Endothelial cell of umbilical vein (primary cell): ENCODE measurements at regions not wholly inside any gene's neighbourhood (a gene's known extent, or its start where the extent isn't known, plus 50 kb on each side); places are given as distances from the start of the nearest gene placed in this dataset.

Experiments
- BruUV-seq: library from RNA; stranded (reverse); fragments of 400-500 nt; replicated peaks from 2 replicates; lab custom pipeline; 2021; lab: Mats Ljungman, UMichigan
- CTCF ChIA-PET: fragments of 300-600, 350-600 bp; sonication (Branson Sonifier 250); formaldehyde crosslinking; loops from one replicate; lab custom pipeline; 2021; ENCODE audit warnings: antibody characterized with exemption, inconsistent platforms; lab: Charles Lee
- POLR2A ChIA-PET: fragments of 300-600, 350-600 bp; sonication (Branson Sonifier 250); formaldehyde crosslinking; loops from one replicate; lab custom pipeline; 2021; ENCODE audit warnings: antibody characterized with exemption, inconsistent platforms; lab: Charles Lee
- DNase-seq: peaks from one replicate; pipeline ENCODE4 v3.0.0-alpha.2; 2011; ENCODE audit warnings: low read depth, low spot score
- FAIRE-seq: peaks from 2 replicates; lab custom pipeline; 2011; peaks lifted over from hg19 to GRCh38; lab: Jason Lieb, UNC
- H2AFZ ChIP-seq: 2 replicates; pipeline ENCODE4 v1.6.0; 2012; ENCODE audit warnings: low read depth, low read length, control low read depth, inconsistent platforms
- H3K27ac ChIP-seq: 2 replicates; pipeline ENCODE4 v1.5.1; 2011; ENCODE audit warnings: low read depth, mild to moderate bottlenecking, control low read depth, low read length, moderate library complexity; ENCODE audit not compliant: insufficient read depth
- H3K27me3 ChIP-seq, 2 experiments: 2 replicates each; pipeline versions ENCODE4 v1.6.0 to v1.6.1; 2011; ENCODE audit warnings: low read length in 2 of 2, mixed read lengths in 1 of 2; ENCODE audit not compliant: control insufficient read depth in 2 of 2, insufficient read depth in 2 of 2
- H3K36me3 ChIP-seq, 2 experiments: 2 replicates in 1 of 2; 3 replicates in 1 of 2; pipeline ENCODE4 v1.5.1; 2011; ENCODE audit warnings: low read length in 2 of 2, mild to moderate bottlenecking in 1 of 2, moderate library complexity in 1 of 2; ENCODE audit not compliant: control insufficient read depth in 2 of 2, insufficient read depth in 2 of 2; ENCODE audit errors: extremely low read depth in 1 of 2
- H3K4me1 ChIP-seq: 3 replicates; pipeline ENCODE4 v1.5.1; 2011; ENCODE audit warnings: mild to moderate bottlenecking, low read length; ENCODE audit not compliant: control insufficient read depth, insufficient read depth; ENCODE audit errors: extremely low read depth
- H3K4me2 ChIP-seq: 2 replicates; pipeline ENCODE4 v1.6.1; 2011; ENCODE audit warnings: low read length, control low read depth, mixed read lengths; ENCODE audit not compliant: insufficient read depth
- H3K4me3 ChIP-seq, 3 experiments: fragments of 200-600 bp in 1 of 3; sonication (generic), shearing (Covaris generic) in 1 of 3; replicated peaks in 1 of 3; 2 replicates each; pipeline ENCODE4 v1.5.1; 2011 to 2016; ENCODE audit warnings: control low read depth in 3 of 3, low read length in 3 of 3, mild to moderate bottlenecking in 2 of 3, inconsistent platforms in 1 of 3, low read depth in 1 of 3, moderate library complexity in 1 of 3; ENCODE audit not compliant: insufficient read depth in 1 of 3
- H3K79me2 ChIP-seq: 2 replicates; pipeline ENCODE4 v1.6.0; 2012; ENCODE audit warnings: low read length, inconsistent platforms; ENCODE audit not compliant: control insufficient read depth, insufficient read depth
- H3K9ac ChIP-seq: replicated peaks from 2 replicates; pipeline ENCODE3; 2011; ENCODE audit warnings: low read length, control low read depth; ENCODE audit not compliant: insufficient read depth; ENCODE audit errors: extremely low read depth
- H3K9me1 ChIP-seq: replicated peaks from 3 replicates; pipeline ENCODE4 v1.6.0; 2011; ENCODE audit warnings: mild to moderate bottlenecking, low read length; ENCODE audit not compliant: control insufficient read depth, insufficient read depth; ENCODE audit errors: extremely low read depth
- H3K9me3 ChIP-seq: replicated peaks from 2 replicates; pipeline ENCODE4 v1.5.1; 2012; ENCODE audit warnings: low read length, inconsistent platforms; ENCODE audit not compliant: control insufficient read depth, insufficient read depth
- H4K20me1 ChIP-seq: replicated peaks from 2 replicates; pipeline ENCODE3; 2011; ENCODE audit warnings: mild to moderate bottlenecking, low read length; ENCODE audit not compliant: control insufficient read depth, insufficient read depth; ENCODE audit errors: extremely low read depth
- CTCF ChIP-seq, 2 donors: IDR thresholded peaks; 1 replicate in 1 of 2; 2 replicates in 1 of 2; pipeline ENCODE4 v1.5.1; 2011; ENCODE audit warnings: low read length in 2 of 2, mild to moderate bottlenecking in 2 of 2, moderate library complexity in 2 of 2, control low read depth in 1 of 2, inconsistent platforms in 1 of 2, low read depth in 1 of 2; ENCODE audit not compliant: insufficient read depth in 1 of 2; ENCODE audit errors: extremely low read depth in 1 of 2
- EZH2 ChIP-seq: IDR thresholded peaks from 2 replicates; pipeline ENCODE4 v1.6.1; 2012; ENCODE audit warnings: borderline replicate concordance, low read depth, mild to moderate bottlenecking, moderate library complexity, low read length, inconsistent platforms; ENCODE audit not compliant: severe bottlenecking
- FOS ChIP-seq: IDR thresholded peaks from 2 replicates; pipeline ENCODE4 v1.6.1; 2011; ENCODE audit warnings: mild to moderate bottlenecking, low read length, moderate library complexity, borderline replicate concordance; ENCODE audit not compliant: insufficient read depth
- GATA2 ChIP-seq: IDR thresholded peaks from 2 replicates; pipeline ENCODE4 v1.7.0; 2011; ENCODE audit warnings: low read depth, mild to moderate bottlenecking, moderate library complexity, mixed read lengths, low read length; ENCODE audit not compliant: insufficient read length, insufficient read depth
- JUN ChIP-seq: IDR thresholded peaks from 2 replicates; pipeline ENCODE4 v1.6.1; 2011; ENCODE audit warnings: borderline replicate concordance, low read depth; ENCODE audit not compliant: insufficient read length, insufficient read depth
- MAX ChIP-seq: IDR thresholded peaks from 2 replicates; pipeline ENCODE4 v1.6.1; 2011; ENCODE audit not compliant: insufficient read depth, insufficient read length
- MYC ChIP-seq: IDR thresholded peaks from one replicate; pipeline ENCODE4 v1.6.1; 2011; ENCODE audit warnings: mild to moderate bottlenecking, low read depth, low read length
- POLR2A ChIP-seq: IDR thresholded peaks from 2 replicates; pipeline ENCODE4 v1.6.1; 2012; ENCODE audit warnings: low read depth, mild to moderate bottlenecking, control low read depth, low read length
- POLR2AphosphoS5 ChIP-seq: IDR thresholded peaks from 2 replicates; pipeline ENCODE4 v1.6.1; 2012; ENCODE audit warnings: low read depth, mild to moderate bottlenecking, control low read depth, low read length, moderate library complexity; ENCODE audit not compliant: insufficient read depth
- dilution Hi-C: fragments of 300-500 bp; cut with MboI; formaldehyde crosslinking; loops from one replicate; pipeline ENCODE4 v1.15.0; 2019; ENCODE audit warnings: low sequenced_read_pairs; ENCODE audit not compliant: extremely low pct_ligation_motif_present
- intact Hi-C: fragments of 100-400 bp; cut with micrococcal nuclease; formaldehyde crosslinking; loops from one replicate; pipeline ENCODE4 v1.10.0; 2022

- Histone ChIP-seq H3K4me2 (no peak overlapping the region), H3K9ac (no peak overlapping the region), H3K9me3 (no peaks in the 10 kb centered on the region), H3K4me1 (no peaks in the 10 kb centered on the region), H3K9me1 (no peaks in the 10 kb centered on the region), H3K27ac (no peak overlapping the region), H3K36me3 (no peaks in the 10 kb centered on the region), H3K4me3 (no peak overlapping the region), H3K27me3 (peaks cover 32 to 49% of the 10 kb centered on the region in 2 experiments), H3K79me2 (no peaks in the 10 kb centered on the region), H2AFZ (no peak overlapping the region), H4K20me1 (no peaks in the 10 kb centered on the region)
- ChIA-PET CTCF (no interaction called here), POLR2A (no interaction called here)
- DNase-seq (no peak), FAIRE-seq (no peak)
- intact Hi-C loops (no loop called here), dilution Hi-C loops (no loop called here)
- BruUV-seq, result no TSS peak
- TF ChIP-seq JUN, result no peak
- no peak for TF ChIP-seq CTCF (IDR thresholded peaks at IDR 0.05; ENCODE audit: extremely low read depth in 1 of 2, insufficient read depth in 1 of 2, low read depth in 1 of 2, low read length in 2 of 2)
- TF ChIP-seq POLR2AphosphoS5, result no peak
- no peak for TF ChIP-seq MAX
- no peak for TF ChIP-seq GATA2
- no peak for TF ChIP-seq MYC
- no peak for TF ChIP-seq POLR2A
Measured at GRCh38 chr11:43554148-43554473, 126.4 kb upstream of the HSD17B12 start.

- BruUV-seq, result no TSS peak
- no peak overlapping the region for H3K9ac ChIP-seq
- H3K4me1 ChIP-seq, result no peaks in the 10 kb centered on the region
- no peaks in the 10 kb centered on the region for H3K36me3 ChIP-seq
- FAIRE-seq, result no peak
- no peak for TF ChIP-seq FOS
- no peak for TF ChIP-seq POLR2AphosphoS5
- no peak for TF ChIP-seq JUN
- peak; percentile 4 for TF ChIP-seq EZH2
- no peak overlapping the region for H3K4me3 ChIP-seq
- no peaks in the 10 kb centered on the region for H3K9me1 ChIP-seq
- H3K27me3 ChIP-seq, result peaks cover 37 to 54% of the 10 kb centered on the region in 2 experiments
- ChIA-PET CTCF (interaction anchor here (1.4 kb wide), 1 partner anchor 58 kb away, joined by 4 read pairs; no protein-coding TSS in a partner anchor), POLR2A (no interaction called here)
- H3K27ac ChIP-seq, result no peak overlapping the region
- H4K20me1 ChIP-seq, result no peaks in the 10 kb centered on the region
- intact Hi-C loops, result no loop called here
- dilution Hi-C loops, result no loop called here
- no peaks in the 10 kb centered on the region for H3K9me3 ChIP-seq
- H2AFZ ChIP-seq, result no peak overlapping the region
- DNase-seq, result no peak
- no peaks in the 10 kb centered on the region for H3K79me2 ChIP-seq
- no peak overlapping the region for H3K4me2 ChIP-seq
Measured at GRCh38 chr11:43555186-43555585, 125.4 kb upstream of the HSD17B12 start.
